ENCODE measurements at regions not wholly inside any gene's neighbourhood (a gene's known extent, or its start where the extent isn't known, plus 50 kb on each side); places are given as distances from the start of the nearest gene placed in this dataset.
"Not testable (repeated sequence)": the region's sequence is repeated elsewhere in the genome, so short reads cannot be mapped to it uniquely, and the experiment has no call there.

DNA sequence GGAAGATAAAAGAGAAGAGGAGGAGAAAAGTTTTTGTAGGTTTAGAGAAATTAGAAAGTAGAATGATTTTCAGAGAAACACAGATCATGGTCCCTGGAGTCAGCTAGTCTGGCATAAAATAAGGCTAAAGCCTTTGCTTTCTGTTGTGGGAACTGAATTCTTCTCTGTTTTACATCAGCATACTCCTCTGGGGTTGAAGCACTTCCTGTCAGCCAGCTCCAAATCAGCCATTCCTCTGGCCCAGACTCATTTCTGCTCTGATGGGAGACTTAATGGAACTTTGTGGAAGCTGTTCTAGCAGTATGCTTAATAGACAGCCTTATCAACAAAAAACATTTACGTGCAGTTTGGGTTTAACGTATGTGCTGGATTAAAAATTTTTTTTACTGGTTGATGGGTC lies 143.2 kb downstream of the HMHB1 start:
- DNase-seq (ENCODE audit: low spot score) = no peak

DNA sequence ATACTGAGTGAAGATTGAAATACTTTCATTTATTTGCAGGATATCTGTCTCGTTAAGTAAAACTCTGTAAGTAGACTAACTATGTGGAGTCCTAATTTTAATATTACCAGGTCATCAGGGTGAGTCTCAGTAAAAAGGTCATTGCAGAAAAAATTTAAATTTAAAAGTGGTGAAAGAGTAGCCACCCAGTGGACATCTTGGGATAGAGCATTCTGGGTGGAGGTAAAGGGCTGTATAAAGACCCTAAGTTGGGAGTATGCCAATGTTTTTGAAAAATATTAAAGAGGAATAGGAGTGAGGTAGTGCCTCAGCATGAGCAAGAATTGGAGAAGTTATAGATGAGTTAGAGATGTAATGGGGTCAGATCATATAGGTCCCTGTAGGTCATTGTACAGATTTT lies 145.5 kb downstream of the HMHB1 start:
- no peak for DNase-seq (ENCODE audit: low spot score)

DNA sequence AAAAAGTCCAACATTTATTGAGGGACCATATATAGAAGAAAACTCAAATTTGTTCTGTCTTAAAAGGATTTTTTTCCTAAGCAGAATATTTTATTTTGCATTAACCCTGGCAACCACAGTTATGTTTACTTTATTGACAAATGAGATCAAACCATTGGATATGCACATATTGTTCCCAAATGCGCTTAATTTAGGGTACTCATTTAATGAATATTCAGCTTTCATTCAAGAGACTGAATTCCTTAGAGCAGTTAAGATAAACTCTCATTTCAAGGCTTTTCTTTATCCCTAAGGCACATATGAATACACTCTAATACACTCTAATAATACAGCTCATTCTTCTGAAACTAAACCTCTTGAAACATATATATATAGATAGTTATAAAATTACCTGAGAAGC lies 150.2 kb downstream of the HMHB1 start:
- no peak for DNase-seq (ENCODE audit: low spot score)

DNA sequence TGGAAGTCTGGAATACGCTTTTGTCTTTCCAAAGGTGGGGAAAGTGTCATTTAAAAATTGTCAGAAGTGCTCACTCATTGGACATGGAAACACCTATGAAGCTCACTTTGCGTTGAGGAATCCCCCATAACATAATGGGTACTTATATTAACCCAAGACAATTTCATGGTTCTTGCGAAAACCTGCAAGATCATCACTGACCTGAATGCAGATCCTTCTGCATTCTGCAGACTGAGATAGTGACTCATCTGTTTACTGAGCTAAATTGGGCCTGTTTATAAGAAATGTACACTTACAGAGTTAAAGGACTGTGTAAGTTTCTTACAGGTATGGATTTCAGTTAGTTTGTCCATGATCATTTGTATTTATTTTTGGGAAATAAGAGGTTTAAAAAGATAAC lies 153.0 kb downstream of the HMHB1 start:
- DNase-seq (ENCODE audit: low spot score) = no peak

DNA sequence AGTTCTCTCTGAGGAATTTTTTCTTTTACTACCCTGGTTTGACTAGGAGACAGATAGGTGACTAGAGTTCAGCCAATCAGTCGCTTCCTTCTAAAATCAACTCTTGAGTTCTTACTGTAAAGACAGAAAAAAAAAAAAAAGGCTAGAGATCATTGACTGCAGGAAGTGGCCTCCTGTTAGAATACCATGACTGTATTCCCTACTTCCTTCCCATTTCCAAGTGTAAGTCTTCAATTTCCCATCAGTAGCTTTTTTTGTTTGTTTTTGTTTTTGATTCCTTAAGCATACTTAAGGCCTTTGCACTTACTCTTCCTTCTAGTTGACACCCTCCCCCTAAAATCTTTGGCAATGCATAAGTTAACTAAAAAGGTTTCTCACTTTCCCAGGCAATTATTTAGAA lies 154.3 kb downstream of the HMHB1 start:
- no peak for DNase-seq (ENCODE audit: low spot score)

DNA sequence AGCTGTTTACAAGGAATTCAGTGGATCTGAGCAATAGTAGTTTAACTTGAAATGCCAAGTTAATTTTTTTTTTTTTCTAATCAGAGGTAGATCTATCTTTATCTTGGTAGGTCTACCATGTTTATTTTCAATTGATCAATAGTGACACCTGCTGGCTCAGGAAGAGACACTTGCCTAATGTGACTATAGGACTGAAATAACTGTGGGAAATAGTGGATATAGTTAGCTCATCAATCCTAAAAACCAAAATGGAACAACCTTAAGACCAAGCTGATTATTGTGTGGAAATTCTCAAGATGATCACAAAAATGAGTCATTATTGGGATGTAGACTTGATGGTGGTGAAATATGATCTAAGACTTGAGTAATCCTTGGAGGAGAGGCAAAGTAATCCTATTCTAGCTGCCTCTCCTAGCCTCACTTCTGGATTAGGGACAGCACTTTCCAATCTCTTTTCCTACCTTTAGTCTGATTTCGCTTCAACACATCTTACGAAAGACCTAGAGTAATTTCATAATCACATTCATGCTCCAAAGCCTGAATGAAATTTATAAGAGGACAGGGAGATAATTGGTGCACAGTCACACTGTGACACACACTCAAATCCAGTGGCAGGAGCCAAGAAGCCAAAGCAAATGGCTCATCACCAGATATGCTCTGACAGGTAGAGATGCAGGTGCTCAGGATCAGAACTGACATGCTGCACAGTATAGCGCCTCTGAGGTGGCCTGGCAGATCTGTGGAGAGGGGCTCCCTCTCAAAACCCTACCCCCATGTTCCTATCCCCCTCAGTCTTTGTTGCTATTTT lies 156.3 kb downstream of the HMHB1 start:
- DNase-seq (ENCODE audit: low spot score) = peak; percentile 26

DNA sequence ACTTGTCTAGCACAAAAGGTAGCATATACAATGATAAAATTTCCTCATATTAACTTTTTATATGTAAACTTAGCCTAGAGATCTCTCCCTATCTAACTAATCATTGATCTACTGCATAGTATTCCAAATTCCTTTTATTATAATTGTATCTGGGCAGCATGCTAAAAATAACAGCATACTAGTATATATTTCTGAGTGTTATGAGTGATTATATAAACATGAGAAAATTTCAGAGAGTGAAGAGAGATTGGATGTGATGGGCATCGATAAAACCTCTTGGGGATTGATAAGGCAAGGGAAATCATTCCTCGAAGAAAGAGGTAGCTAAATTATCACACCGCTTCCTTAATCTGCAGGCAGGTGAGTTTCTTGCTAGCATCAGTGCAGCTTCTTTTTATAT lies 158.2 kb downstream of the HMHB1 start:
- DNase-seq (ENCODE audit: low spot score) = no peak

DNA sequence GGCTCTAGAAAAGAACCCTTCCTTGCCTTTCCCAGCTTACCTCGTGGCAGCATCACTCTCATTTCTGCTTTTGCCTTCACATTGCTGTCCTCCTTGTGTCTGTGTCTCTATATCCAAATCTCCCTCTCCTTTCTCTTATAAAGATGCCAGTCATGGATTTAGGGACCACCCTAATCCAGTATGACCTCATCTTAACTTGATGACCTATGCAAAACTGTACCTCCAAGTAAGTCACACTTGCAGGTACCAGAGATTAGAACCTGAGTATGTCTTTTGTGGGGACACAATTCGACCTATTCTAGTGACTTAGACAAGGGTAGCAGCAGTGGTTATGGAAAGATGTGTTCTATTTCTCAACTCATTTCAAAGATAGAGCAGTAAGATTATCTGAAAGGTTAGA lies 160.1 kb downstream of the HMHB1 start:
- no peak for DNase-seq (ENCODE audit: low spot score)

DNA sequence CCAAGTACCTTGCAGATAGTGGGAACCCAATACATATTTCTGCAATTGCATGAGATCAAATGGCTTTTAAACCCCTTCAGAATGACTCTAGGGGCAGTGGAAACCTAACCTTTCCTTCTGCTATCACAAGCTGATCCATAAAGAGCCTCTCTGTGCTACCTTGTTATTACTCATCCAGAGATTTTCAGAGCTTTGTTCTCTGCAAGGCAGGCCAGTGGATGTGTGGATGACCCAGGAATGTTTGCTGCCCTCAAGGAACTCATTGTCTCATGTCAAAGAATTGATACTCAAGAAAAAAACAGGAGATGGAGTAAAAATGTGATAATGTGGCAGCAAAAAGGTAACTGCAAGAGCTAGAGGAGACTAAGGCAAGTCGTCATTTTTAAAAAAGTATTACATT lies 164.1 kb downstream of the HMHB1 start:
- DNase-seq (ENCODE audit: low spot score) = no peak

DNA sequence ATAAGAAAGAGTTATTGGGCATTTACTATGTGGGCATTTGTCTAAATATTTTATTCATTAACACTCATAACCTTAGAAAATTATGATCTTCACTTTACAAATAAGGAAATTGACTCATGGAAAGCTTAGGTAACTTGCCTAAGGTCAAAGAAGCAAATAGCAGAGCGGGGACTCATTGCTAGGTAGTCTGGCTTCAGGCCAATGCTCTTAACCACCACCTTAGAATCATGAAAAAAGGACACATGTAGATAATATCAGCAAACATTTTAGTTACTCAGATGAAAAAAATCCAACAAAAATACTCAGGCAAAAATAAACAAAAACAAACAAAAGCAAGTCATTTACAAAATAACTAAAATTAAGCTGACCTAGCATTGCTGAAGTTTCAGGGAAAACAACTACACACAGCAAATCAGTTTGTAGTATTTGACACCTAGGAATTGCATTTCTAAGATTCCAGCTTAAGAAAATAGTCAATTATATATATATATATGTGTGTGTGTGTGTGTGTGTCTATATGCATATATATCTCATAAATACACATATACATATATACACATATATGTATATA lies 166.0 kb downstream of the HMHB1 start:
- DNase-seq (ENCODE audit: low spot score) = no peak

DNA sequence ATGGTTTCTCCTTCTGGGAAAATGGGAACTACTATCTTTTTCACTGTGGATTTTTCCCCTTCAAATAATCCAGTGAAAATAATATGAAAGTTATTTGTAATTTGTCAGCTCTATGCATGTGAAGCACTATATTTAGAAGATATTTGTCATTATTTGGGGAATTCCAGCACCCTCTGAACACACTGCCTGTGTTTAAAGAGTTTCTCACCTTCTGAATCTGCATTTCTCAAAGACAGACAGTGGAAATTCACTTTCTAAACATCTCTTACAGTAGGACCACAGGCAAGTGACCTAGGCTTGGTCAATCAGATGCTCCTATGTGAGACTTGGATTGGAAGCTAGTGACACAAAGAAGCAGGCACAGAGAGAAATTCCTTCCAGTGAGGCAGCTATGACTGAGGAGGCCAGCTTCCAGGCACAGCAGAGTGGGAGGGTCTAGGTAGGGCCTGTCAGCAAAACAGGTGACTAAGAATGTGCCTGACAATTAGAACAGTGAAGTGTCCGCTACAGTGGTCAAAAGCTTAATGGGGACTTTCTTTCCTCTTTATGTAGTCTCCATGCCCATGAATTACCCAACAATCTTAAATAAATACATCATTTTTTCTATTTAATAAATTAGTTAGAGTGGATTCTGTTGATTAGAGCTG lies 167.2 kb downstream of the HMHB1 start:
- no peak for DNase-seq (ENCODE audit: low spot score)

DNA sequence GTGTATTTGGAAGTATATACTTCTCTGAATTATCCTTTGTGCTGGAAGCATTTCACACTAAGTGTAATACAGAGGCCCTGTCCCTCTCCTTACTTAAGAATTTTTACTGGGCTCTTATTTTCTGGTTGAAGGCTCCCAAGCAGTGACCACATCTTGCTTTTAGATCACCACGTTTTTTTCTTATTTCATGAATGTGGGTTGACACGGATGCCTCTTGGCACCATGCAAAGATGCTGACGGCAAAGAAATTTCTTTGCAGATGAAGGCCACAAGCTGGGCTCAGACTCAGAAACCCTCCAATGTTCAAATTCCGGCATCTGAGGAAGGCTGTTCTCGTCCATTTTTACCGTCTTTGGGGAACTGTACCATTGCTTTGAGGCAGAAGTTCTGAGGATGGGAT lies 168.5 kb downstream of the HMHB1 start:
- DNase-seq (ENCODE audit: low spot score) = no peak

DNA sequence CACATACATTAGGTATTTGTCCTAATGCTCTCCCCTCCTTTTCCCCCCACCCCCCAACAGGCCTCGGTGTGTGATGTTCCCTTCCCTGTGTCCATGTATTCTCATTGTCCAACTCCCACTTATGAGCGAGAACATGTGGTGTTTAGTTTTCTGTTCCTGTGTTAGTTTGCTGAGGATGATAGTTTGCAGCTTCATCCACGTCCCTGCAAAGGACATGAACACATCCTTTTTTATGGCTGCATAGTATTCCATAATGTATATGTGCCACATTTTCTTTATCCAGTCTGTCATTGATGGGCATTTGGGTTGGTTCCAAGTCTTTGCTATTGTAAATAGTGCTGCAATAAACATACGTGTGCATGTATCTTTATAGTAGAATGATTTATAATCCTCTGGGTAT lies 171.0 kb downstream of the HMHB1 start:
- DNase-seq (ENCODE audit: low spot score) = not testable (repeated sequence)

DNA sequence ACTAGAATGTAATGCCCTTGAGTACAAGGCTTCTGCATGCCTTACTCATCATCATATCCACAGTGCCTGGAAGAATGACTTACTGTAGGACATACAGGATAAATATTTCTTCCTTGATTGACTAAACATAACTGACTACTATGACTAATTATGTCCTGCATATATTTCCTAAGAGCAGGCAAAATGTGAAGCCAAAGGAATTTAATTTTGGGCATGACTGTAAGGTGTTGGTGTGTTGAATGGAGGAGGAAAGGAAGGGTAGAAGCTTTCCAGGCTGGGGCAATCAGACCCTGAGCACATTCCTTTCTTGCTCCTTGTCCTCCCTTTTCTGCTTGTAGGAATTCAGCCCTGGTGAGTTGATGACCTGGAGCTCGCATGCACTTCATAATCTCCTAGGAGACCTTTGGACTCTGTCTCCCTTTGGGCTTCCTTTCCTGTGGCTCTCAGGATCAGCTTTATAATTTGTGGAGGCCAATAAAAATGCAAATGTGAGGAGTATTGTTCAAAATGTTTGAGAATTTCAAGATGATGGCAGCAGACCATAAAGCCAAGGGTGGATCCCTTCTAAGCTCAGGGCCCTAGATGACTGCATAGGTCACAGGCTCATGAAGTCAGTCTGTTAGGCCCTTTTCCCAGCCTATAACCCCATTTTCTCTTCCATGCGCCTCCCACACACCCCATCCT lies 174.0 kb downstream of the HMHB1 start:
- no peak for DNase-seq (ENCODE audit: low spot score)

DNA sequence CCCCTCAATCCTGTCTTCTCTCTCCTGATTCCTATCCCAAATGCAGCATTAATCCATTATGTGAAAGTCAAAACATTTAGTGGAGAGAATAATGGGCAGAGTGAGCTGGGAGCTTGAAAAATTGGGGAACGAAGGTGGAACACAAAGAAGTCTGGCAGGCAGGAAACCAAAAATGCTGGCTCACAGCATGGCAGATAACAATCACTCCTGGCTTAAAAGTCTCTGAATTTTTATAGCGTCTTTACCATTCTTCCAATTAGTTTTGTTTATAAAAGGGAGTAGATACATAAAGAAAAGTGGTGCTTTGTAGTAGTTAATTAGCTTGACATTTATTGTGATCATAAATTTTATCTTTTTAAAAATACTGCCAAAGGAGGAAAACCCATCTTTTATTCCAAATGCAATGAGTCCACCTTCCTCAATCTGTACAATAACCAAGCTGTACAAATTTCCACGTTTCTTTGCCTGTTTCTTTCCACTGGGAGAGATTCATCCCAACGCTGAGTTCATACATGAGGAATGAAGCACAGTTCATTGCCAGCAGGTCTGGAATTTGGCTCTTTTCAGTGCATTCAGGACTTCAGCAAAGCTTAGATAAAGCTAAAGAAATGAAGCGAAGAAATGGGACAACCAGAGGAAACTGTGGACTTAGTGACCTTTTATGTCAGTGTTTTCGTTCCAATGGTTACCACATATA lies 174.7 kb downstream of the HMHB1 start:
- DNase-seq (ENCODE audit: low spot score) = no peak

DNA sequence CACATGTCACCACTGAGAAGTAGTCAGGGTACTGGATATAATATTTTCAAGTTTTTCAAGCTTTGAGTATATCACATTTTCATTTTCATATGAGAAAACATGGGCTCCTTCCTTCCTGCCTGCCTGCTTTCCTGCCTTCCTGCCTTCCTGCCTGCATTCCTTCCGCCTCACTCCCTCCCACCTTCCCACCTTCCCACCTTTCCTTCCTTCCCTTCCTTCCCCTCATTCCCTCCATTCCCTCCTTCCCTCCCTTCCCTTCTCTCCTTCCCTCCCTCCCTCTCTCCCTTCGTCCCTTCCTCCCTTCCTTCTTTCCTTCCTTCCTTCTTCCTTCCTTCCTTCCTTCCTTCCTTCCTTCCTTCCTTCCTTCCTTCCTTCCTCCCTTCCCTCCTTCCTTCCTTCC lies 175.3 kb downstream of the HMHB1 start:
- no peak for DNase-seq (ENCODE audit: low spot score)

DNA sequence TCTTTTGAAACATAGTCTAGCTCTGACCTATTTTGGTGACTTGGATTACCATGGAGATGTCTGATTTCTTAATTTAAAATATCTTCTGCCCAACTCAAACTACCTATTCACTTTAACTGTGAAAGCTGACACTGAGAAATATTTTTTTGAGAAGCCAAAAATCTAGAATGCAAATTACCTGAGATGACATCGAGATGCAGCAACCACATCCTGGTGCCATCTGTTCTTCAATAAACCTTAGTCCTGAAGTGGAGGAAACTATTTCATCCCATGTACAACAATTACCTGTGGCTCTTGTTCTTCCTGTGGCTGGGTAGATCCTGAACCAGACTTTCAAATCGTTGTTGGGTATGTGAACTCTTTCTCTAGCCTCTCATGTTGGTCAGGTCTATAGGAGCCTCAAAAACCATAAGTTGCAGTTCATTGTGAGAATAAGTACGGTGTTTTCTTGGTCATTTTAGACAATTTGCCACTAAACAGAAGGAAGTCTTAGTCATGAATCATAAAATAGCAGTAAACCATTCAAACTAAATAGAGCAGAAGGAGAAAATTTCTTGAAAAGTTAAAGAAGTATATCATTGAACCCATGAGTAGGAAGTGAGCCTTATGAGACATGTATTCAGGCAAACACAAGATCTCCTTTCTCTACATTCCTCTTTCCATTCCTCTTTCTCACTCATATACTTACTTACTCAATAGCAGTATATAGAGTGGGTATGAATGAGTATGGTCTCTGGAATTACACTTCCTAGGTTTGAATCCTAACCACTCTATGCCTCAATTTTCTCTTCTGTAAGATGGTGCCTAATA lies 176.0 kb downstream of the HMHB1 start:
- no peak for DNase-seq (ENCODE audit: low spot score)

DNA sequence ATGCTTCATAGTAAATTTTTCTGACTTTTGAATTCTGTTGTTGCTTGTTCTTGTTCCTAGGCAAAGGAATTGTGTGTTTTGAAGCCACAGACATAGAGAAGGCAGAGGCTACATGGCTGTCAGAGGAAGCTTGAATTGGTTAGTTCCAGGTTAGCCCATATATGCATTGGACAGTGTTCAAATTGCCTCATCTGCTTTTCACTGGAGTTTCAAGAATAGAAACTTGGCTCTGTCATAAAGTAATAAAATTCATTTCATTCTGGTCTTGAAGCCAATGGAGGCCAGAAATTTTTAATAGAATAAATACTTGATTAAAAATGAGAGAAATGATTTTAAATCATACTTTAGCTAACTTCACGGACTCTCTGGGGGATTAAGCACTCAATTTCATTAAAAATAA lies 178.0 kb downstream of the YIPF5 start:
- DNase-seq (ENCODE audit: low spot score) = no peak

DNA sequence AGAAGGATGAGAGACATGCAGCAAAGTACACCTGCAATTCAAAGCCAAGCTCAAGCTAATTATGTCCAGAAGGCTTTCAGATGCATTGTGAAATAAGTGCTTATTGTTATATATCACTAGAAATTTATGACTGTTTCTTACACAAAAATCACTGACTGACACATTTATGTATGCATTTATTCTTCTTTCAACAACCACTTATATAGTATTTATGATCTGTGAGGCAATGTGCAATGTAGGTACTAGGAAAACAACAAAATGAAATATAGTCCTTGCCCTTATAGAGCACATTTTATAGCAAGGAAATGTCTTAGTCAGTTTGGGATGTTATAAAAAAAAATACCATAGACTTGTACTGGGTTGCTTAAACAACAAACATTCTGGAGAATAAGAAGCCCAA lies 167.6 kb downstream of the YIPF5 start:
- no peak for DNase-seq (ENCODE audit: low spot score)

DNA sequence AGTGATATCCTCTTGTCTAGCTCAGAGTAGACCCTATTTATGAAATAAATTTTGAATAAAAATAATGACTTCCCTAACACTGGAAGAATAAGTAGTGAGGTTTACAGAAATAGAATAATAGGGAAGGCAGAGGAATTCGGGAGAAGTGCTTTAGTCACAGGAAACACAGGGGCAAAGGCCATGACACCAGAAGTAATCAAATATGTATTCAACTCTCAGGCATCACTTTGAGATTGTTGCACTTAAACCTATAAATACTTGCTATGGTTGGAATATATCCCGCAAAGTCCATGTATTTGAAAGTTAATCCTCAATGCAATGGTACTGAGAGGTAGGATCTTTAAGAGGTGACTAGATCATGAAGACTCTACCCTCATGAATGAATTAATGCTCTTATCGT lies 166.8 kb downstream of the YIPF5 start:
- DNase-seq (ENCODE audit: low spot score) = no peak

DNA sequence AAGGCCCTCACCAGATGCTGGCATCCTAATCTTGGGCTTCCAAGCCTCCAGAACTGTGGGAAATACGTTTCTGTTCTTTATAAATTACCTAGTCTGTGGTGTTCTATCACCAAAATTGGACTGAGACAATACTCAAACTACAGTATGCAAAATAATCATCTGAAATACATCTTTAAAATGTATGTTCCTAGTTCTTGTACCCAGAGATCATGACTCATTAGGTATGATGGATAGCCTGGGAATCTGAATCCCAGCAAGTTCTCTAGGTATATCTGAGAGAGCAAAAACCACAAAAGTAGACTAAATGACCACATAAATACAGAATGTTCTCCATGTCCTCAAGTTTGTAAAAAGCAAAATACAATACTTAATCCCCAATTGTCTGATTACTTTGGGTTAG lies 166.3 kb downstream of the YIPF5 start:
- DNase-seq (ENCODE audit: low spot score) = no peak

DNA sequence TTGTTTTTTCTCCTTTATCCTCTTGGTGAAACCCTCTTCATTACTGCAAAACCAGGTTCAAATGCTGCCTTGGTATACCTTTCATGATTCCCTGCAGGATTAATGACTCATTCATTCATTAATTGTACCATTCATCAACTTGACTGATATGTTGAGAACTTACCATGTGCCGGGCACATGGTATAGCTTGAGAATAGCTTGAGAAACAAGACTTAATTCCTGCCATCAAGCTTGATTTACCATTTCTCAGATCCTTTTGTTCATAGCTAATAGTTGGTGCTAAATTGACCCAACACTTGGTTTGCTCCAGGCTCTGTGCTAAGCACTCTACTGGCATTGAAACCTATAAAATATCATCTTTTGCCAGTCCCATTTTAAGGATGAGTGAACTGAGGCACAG lies 165.7 kb downstream of the YIPF5 start:
- DNase-seq (ENCODE audit: low spot score) = no peak

Measured in CD4-positive, alpha-beta T cell treated with Interleukin-2 at 100 ng/mL for 4 hours (primary cell).